GM19025 (cell line): ENCODE measurements at regions not wholly inside any gene's neighbourhood (a gene's known extent, or its start where the extent isn't known, plus 50 kb on each side); places are given as distances from the start of the nearest gene placed in this dataset.

Experiments used
- ATAC-seq: cut with Tn5 transposase; IDR thresholded peaks from one replicate; pipeline ENCODE4 v1.9.1; 2021; ENCODE audit warnings: mild to moderate bottlenecking, low read depth, moderate library complexity; ENCODE audit not compliant: unreplicated experiment

DNA sequence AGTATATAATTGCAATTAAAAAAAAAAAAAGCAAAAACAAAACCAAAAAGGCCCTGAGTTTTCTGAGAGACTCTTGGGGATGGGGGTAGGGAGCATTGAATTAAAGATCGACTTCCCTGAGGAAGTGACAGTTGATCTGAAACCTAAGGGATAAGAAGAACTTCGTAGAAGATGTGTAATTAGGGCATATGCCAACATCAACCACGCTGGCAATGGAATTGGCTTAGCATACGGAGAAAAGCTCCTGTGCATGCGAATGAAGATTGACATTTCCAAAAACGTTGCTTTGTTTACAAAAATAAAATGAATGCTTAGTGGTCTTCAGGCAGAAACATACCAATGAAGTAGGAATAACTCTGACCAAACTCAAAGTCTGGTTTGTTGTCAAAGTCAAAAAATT lies 307.6 kb upstream of the ZNF521 start:
- no peak for ATAC-seq

DNA sequence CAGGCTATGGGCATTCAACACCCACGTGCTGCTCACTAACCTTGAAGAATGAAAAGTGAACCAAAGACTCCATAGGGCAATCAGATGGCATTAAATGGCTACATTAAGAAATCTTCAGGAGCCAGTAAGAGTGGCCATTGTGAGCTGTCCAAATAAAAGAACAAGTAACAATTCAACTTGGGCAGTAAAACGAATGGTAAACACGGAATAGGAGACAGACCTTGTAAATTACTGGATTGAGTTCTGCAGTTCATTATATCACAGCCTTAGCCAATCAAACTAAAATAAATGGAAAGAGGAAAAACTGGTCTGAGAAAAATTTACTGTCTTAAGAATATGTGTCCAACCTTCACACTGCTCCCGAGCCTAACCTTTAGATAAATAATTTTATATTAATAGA lies 306.5 kb upstream of the ZNF521 start:
- ATAC-seq, result no peak

DNA sequence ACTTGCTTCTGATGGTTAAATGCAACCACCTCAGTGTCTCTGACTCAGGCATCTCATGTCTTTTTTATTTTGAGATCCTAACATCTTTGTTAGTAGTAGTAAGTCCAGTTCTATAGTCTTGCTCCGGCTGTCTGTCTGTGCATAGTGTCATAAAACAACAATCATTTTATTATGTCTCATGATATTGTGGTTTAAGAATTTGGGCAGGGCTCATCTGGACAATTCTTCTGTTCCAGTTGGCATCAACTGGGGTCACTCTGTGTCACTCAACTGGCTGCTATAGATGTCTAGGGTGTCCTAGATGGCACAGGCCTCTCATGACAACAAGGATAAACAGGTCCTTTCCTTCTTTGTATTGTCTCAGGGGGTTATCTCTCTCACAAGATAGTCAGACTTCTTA lies 299.6 kb upstream of the ZNF521 start:
- ATAC-seq, result no peak

DNA sequence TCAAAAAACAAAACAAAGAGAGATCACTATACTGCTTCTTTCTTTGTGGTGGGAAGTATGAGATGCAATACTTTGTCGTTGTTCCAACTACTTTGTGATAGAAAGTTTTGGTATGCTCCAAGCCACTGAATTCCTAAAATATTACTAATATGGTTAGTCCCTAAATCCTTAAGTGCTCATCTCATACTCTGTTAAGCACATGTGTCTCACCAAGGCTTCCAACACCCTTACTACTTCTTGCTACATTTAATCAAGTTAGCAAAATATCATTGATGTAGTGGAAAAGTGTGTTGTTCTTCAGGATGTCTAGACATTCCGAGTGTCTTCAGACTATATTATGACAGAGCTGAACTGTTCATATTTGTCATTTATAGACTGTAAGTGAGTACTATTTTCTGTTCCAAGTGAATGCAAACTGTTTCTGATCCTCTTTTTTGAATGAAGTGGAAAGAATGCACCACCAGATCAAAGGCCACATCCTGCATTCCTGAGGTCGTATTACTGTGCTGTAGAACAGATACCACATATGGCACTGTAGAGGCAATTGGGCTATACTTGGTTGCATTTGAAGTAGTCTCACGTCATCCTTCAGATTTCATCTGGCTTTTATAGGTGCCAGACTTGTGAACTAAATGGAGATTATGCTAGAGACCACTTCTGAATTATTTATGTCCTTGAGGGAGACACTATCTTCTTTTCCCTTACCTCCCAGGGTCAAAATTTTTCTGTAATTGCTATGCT lies 298.4 kb upstream of the ZNF521 start:
- ATAC-seq, result no peak

DNA sequence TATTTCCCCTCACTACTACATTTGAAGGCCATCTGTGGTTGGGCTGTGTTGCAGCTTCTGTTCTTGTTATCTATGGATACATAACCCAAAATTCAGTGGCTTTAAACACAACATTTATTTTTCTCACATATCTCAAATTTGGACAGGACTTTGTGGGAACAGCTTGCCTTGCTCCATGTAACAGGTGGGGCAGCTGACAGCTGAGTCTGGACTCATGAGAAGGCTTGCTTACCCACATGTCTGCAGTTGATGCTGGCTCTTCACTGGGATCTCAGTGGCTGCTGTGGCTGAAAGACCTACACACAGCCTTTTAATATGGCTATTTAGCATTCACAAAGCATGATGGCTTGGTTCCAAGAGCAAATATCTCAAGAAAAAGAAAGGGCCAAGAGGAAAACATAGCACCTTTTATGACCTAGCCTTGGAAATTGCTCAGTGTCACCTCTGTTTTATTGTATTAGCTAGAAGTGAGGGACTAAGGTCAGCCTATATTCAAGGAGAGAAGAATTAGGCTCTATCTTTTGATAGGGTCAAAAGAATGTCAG lies 296.8 kb upstream of the ZNF521 start:
- no peak for ATAC-seq

DNA sequence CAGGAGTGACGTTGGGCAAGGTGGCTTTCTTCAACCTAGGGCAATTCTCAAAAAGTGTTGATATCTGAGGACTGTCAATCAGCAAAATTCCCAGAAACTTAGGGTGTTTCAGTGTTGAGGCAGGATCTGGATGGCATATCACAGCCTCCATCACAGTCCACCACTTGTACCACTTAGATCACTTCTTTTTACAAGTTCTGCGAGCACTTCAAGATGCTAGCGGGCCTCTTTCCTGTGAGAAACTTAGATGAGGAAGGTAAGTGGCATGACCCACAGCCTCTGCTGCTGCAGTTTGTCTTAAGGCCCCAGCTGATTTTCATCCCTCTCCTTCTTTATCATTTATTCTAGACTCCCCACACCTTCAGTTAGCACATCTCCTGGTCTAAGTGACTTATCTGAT lies 295.4 kb upstream of the ZNF521 start:
- ATAC-seq, result no peak

DNA sequence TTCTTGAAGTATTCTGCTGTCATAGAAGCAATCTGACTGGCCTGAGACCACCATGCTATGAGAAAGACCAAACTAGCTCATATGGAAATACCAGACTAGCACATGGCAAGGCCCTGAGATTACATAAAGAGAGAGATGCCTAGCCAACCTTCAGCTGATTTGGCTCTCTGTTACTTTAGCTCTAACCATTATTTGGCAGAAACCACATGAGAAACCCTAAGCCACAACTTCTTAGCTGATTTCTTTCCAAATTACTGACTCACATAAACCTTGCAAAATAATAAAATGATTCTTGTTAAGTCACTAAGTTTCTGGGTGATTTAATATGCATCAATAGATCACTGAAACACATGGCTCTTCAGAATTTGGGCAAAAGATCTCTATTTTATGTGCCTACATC lies 295.0 kb upstream of the ZNF521 start:
- ATAC-seq, result no peak

DNA sequence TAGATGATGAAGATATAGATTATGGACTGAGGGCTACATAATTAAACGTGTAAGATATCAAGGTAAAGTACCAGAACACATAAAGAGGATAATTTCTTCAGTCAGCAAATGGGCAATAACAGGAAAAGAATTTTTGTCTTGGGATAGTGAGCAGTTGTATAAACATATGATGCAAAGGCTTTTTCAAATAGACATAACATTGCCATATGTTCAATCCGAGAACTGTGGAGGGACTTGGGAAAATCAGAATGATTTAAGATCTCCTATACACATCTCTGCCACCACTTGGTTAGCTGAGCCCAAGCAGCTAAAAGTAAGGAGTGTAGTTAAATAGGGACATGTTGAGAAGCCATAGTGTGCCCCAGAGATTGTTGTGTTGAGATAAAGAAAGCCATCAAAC lies 287.6 kb upstream of the ZNF521 start:
- ATAC-seq, result no peak

DNA sequence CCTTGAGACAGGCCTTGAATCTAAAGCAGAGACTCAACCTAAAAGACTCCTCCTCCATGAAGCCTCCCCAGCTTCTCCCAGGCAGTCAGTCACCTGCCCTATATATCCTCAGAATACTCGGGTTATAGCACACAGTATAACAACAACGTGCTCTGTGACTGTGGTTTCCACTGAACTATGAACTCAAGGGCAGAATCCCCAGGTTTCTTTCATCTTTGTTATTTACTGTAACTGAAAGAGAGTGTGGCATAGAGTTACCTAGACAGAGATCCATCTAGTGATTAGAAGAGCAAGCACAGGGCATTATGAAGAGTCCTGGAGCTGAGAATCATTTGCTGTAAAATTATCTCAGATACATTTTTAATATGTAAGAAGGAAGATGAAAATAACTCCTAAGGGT lies 281.6 kb upstream of the ZNF521 start:
- ATAC-seq, result no peak

DNA sequence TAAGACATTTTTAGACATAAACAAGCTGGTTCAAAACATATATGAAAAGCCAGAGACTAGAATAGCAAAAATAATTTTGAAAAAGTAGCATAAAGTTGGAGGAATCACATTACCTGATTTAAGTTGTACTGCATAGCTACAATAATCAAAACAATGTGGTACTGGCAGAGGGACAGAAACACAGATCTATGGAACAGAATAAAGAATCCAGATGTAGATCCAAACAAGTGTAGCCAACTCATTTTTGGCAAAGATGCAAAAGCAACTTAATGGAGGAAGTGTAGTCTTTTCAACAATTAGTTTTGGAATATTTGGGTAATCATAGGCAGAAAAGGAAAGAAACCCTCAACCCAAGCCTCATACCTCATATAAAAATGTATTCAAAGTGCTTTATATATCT lies 278.7 kb upstream of the ZNF521 start:
- no peak for ATAC-seq

DNA sequence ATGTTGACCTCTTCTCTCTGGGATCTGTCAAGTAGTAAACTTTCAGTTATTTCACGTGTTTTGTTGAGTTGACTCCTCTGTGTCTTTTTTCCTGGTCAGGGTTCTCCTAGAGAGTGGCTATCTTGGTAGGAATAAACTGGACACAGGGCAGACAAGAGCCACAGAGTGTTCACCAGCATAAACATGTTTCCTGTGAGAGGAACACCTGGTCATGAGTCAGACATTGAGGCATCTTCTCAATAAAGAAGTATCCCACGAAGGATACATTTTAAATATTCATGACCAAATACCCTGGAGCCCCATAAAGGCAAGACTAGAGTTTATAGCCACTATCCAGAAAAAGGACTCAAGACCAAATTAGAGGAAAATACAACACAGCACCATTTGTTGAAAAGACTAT lies 269.7 kb upstream of the ZNF521 start:
- no peak for ATAC-seq

DNA sequence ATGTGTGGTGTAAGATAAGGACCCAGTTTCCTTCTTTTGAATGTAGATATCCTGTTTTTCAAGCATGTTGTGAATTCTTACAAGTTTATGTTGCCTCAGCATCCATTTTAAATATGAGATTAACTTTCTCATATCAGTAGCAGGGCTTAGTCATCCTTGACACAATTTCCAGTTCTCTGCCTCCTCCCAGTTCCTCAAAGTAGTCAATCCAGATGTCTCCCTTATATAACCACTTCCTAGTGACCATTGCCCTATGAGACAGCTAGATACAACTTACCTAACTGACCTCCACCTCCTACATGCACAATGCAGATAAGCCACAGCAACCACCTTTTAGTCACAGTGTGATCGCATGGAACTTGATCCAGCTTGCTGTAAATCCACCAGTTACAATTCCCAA lies 269.2 kb upstream of the ZNF521 start:
- no peak for ATAC-seq

DNA sequence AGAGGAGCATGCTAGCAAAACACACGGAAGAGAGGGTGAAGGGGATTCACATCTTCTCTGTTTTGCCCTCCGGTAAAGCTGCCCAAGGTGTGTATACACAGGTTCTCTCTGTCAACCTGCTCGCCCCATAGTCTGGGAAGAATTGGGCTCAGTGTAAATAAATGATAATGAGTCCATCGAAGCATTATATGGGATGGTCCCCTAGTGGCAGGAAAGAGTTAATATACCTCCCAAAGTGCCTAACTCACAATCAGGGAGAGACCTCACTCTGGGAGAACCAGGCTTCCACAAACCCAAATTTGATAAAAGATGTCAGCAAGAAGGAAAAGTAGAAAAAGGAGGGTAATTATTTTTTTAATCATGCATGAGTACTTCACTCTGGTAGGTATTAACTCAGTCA lies 262.2 kb upstream of the ZNF521 start:
- no peak for ATAC-seq

DNA sequence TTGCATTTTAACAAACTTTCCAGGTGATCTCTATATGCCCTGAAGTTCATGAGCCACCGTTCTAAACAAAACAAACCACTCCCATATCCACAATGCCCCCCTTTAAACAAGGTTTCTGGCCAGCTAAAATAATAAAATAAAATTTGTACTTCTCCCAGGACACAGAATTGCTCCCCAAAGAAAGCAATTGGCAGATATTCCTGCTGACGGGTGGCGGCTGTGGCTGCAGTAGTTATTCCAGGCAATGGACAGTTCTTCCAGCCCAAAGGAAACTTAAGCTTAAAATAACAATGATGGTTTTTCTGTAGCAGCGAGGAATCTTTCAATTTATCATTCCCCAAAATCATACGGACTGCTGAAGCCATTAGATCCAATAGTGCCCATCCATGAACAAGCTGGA lies 260.5 kb upstream of the ZNF521 start:
- no peak for ATAC-seq

DNA sequence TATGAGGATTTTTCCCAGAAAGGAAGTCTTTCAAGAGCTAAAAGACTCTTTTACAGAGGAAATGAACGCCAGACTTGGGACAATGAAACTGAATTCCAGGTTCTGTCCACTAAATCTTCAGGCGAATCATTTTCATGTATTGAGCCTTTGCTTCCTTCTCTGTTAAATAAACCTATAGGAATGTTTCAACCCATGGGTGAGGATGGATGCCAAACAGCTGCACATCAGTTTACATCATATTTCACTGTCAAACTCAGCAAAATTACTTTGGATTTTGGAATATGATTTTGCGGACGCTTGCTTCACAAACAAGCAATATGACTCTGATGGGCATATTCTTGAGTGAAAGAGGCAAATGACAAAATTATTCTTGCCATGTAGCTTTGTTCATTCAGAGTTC lies 256.1 kb upstream of the ZNF521 start:
- no peak for ATAC-seq

DNA sequence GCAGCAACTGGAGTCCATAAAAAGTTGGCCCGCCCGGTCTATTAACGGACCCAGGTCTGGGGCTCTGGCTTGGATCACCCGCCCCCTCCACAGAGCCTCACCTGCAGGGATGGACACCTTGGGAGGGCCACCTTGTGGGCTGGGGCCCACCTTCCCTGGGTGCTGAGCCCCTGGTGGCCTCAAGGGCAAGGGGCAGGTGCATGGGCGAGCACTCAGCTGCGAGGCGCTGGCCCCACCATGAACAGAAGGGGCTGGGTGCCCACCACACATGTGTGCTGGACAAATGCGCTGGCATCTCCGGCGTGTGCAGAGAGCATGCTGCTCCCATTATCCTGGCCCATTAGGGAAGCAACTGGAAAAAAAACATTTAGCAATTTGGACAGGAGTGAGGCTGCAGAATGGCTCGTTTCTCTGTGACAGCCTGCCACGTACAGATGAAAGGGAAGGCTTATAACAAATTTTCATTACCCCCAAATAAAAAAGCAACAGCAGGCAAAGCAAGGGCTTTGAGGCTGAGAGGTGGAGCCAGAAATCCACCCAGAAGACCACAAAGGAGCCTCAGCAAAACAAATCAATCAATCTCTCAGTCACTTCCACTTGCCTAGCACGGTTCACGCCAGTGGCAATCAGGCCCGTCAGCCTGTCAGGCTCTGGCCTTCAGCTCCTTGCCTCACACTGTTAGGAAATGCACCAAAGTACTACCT lies 253.1 kb upstream of the ZNF521 start:
- ATAC-seq, result no peak

DNA sequence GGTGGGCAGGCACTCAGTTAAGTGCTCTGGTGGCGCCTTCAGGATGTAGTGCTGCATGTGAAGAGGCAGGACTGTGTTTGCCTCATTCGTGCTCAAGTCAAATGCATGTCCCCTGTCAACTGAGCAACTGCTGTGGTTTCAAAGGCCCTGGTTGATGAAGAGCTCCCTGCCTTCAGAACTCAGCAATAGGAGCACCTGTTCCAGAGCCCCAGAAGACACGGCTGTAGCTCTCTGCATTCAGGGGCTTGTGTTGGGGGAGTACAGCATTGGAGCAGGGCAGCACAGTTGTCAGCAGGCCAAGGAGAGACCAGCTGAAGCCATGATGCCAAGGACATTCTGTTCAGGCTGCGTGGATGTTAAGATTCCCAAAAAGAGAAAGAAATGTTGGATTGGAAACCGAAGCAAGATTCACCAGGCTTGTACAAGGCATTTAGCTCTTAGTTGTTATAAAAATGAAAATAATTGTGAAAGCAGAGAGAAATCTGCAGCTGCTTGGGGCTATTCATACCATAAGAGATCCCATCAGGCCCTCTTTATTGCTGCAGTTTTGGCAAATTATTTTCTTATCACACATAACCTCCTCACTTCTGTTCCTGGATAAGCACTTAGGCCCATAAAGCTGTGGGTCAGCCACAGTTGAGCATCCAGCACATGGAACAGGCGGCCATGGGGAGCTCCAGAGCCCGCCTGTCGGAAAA lies 252.4 kb upstream of the ZNF521 start:
- no peak for ATAC-seq

DNA sequence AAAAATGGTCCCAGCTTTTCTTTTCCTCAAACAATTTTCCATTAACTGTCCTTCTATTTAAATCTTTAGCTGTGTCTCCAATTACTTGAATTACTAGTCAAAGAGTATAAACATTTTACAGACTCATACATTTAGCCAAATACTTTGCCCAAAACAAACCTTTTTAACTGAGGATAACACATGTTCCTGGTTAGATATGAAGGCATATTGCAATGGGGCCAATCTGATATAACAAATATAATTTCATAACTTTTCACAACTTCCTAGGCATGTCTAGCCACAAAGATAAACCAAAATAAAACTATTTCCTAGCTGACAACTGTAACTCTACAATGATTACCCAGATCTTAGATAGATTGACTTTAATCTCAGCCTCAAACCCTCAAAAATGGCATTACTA lies 247.5 kb upstream of the ZNF521 start:
- ATAC-seq, result no peak

DNA sequence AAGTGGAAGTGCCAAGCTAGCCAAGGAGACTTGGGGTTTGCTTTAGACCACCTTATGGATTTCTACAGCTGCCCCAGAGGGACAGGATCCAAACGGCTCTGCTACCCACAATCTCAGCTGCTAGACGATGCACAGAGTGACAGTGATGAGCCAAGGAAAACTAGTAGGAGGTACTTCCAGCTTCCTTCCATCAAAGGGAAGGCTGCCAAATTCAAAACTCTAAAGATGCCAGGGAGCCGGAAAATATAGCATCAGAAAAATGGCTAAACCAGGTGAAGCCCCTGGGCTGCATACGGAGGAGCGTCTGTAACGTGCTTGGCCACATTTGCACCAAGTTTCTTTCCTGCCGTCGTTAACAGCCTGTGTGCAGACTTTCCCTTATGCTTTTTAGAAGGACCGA lies 245.5 kb upstream of the ZNF521 start:
- ATAC-seq, result no peak

DNA sequence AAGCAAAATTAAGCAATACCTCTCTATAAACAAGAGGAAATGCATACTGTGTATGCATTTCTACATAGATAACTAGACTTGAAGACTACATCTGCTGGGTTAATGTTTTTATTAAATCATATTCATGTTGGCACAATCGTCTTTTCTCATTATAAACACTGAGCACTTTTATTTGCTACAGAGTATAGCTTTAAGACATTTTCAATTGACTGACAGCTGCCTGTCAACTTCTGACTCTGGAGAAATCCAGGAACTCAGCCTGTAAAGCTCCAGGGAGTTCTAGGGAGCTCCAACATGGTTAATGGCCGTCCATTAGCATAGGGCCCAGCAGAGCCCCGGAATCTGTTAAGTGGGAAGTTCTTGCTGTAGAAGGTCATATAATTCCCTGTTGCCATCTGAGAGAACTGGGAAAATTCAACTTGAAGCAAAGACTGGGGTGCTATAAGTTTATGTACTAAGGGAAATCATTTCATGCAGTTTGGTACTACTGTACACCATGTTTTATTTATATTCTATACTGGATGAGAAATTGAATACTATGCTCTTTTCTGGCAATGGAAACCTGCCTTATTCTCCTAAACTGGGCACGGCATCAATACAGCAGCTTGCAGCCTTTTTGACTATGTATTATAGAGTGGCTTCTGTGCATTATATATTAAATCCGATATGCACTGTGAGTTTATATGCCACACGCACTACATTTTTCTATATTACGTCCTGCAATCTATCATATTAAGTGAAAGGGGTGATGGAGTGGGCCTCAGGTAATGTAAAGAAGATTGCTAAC lies 243.5 kb upstream of the ZNF521 start:
- no peak for ATAC-seq

DNA sequence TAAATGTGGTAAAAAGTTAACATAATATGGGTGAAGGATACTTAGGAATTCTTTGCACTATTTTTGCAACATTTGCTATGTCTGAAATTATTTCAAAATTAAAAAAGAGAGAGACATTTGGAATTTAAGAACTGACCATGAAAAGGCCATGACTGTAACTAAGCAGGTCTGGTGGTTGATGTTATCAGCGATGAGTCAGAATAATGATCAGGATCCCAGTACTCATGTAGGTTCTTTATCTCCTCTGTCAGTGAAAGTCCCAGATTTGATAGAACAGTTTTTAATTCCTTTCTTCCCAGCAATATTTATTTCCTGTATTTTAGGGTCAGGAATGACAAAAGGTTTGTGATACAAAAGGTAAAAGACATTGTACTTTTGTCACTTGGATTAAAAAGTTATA lies 242.4 kb upstream of the ZNF521 start:
- no peak for ATAC-seq
